NCI-H2081 (cell line): ENCODE measurements at regions not wholly inside any gene's neighbourhood (a gene's known extent, or its start where the extent isn't known, plus 50 kb on each side); places are given as distances from the start of the nearest gene placed in this dataset.
"Not testable (repeated sequence)": the region's sequence is repeated elsewhere in the genome, so short reads cannot be mapped to it uniquely, and the experiment has no call there.

Experiments
- DNase-seq, 2 experiments: peaks; one replicate each; lab custom pipeline; 2025; lab: John Stamatoyannopoulos, UW

- no peak for DNase-seq
Measured at GRCh38 chrX:124717537-124717936, 371.2 kb downstream of the SH2D1A start.

- peak; percentile 56 to 91 for DNase-seq
Measured at GRCh38 chrX:124719060-124719459, 372.7 kb downstream of the SH2D1A start.

GRCh38 chrX:124720532-124720931 lies 374.2 kb downstream of the SH2D1A start:
- DNase-seq, result no peak

GRCh38 chrX:124725502-124725901 lies 379.1 kb downstream of the SH2D1A start:
- DNase-seq, result no peak

GRCh38 chrX:124726292-124726691 lies 379.9 kb downstream of the SH2D1A start:
- no peak for DNase-seq

GRCh38 chrX:124726881-124727280 lies 380.5 kb downstream of the SH2D1A start:
- peak; percentile 17 to 72 for DNase-seq

- DNase-seq, result peak; percentile 81 to 89
Measured at GRCh38 chrX:124736553-124737270, 390.3 kb downstream of the SH2D1A start.

GRCh38 chrX:124737771-124738170 lies 391.4 kb downstream of the SH2D1A start:
- no peak for DNase-seq

- no peak for DNase-seq
Measured at GRCh38 chrX:124747295-124747694, 400.9 kb downstream of the SH2D1A start.

GRCh38 chrX:124764354-124764753 lies 418.0 kb downstream of the SH2D1A start:
- no peak for DNase-seq

- no peak for DNase-seq
Measured at GRCh38 chrX:124769166-124769565, 422.8 kb downstream of the SH2D1A start.

GRCh38 chrX:124771292-124771691 lies 424.9 kb downstream of the SH2D1A start:
- DNase-seq, result no peak

- DNase-seq, result not testable (repeated sequence)
Measured at GRCh38 chrX:124788253-124788652, 441.9 kb downstream of the SH2D1A start.

GRCh38 chrX:124789874-124790273 lies 443.5 kb downstream of the SH2D1A start:
- DNase-seq, result not testable (repeated sequence)

- DNase-seq, result peak in 1 of 2 experiments; percentile 67
Measured at GRCh38 chrX:124791492-124792095, 445.2 kb downstream of the SH2D1A start.

GRCh38 chrX:124796989-124797388 lies 450.6 kb downstream of the SH2D1A start:
- DNase-seq, result no peak

- DNase-seq, result no peak
Measured at GRCh38 chrX:124804962-124805361, 458.6 kb downstream of the SH2D1A start.

GRCh38 chrX:124805486-124805885 lies 459.1 kb downstream of the SH2D1A start:
- no peak for DNase-seq

- DNase-seq, result no peak
Measured at GRCh38 chrX:124814106-124814505, 467.7 kb downstream of the SH2D1A start.

GRCh38 chrX:124818033-124818432 lies 471.7 kb downstream of the SH2D1A start:
- DNase-seq, result no peak

- DNase-seq, result no peak
Measured at GRCh38 chrX:124818764-124819163, 472.4 kb downstream of the SH2D1A start.

GRCh38 chrX:124820738-124821137 lies 474.4 kb downstream of the SH2D1A start:
- no peak for DNase-seq

- peak in 1 of 2 experiments; percentile 32 for DNase-seq
Measured at GRCh38 chrX:124827258-124827845, 481.0 kb downstream of the SH2D1A start.
